Panc1 (cell line): ENCODE measurements at regions not wholly inside any gene's neighbourhood (a gene's known extent, or its start where the extent isn't known, plus 50 kb on each side); places are given as distances from the start of the nearest gene placed in this dataset.

Experiments used
- ATAC-seq: fragments of 200-7000 bp; cut with Tn5 transposase; 2 replicates; pipeline ENCODE4 v1.9.1; 2020; ENCODE audit warnings: mild to moderate bottlenecking, moderate library complexity
- BruUV-seq: library from RNA; stranded (reverse); fragments of 400-500 nt; replicated peaks from 2 replicates; lab custom pipeline; 2021; lab: Mats Ljungman, UMichigan
- CTCF ChIA-PET: fragments of 300-600 bp; sonication (Branson Sonifier 250); formaldehyde crosslinking; loops from one replicate; lab custom pipeline; 2022; ENCODE audit warnings: antibody characterized with exemption; lab: Charles Lee
- POLR2A ChIA-PET: fragments of 300-600 bp; sonication (Branson Sonifier 250); formaldehyde crosslinking; loops from one replicate; lab custom pipeline; 2022; ENCODE audit warnings: antibody characterized with exemption; lab: Charles Lee
- DNase-seq: peaks from one replicate; pipeline ENCODE4 v3.0.0-alpha.2; 2010; ENCODE audit warnings: low read depth, low spot score
- H3K27ac ChIP-seq: 2 replicates; pipeline ENCODE4 v1.5.1; 2011; ENCODE audit warnings: mild to moderate bottlenecking, low read length, inconsistent platforms
- H3K27me3 ChIP-seq: fragments of 200-500 bp; sonication (Bioruptor generic); 2 replicates; pipeline ENCODE4 v1.6.0; 2014; ENCODE audit warnings: low read length, inconsistent platforms; ENCODE audit not compliant: control insufficient read depth, insufficient read depth
- H3K36me3 ChIP-seq: fragments of 200-500 bp; sonication (Bioruptor generic); 2 replicates; pipeline ENCODE4 v1.5.1; 2014; ENCODE audit warnings: inconsistent platforms, mild to moderate bottlenecking, low read length, moderate library complexity; ENCODE audit not compliant: control insufficient read depth, insufficient read depth
- H3K4me1 ChIP-seq: 2 replicates; pipeline ENCODE4 v1.5.1; 2011; ENCODE audit warnings: inconsistent platforms, mild to moderate bottlenecking, low read length, moderate library complexity; ENCODE audit not compliant: control insufficient read depth, insufficient read depth
- H3K4me3 ChIP-seq, 2 experiments: 2 replicates each; pipeline ENCODE4 v1.5.1; 2011 to 2012; ENCODE audit warnings: low read depth in 2 of 2, low read length in 2 of 2, mild to moderate bottlenecking in 2 of 2, inconsistent platforms in 1 of 2, moderate library complexity in 1 of 2
- H3K9me3 ChIP-seq: fragments of 200-500 bp; sonication (Bioruptor generic); 2 replicates; pipeline ENCODE4 v1.5.1; 2014; ENCODE audit warnings: low read depth, mild to moderate bottlenecking, inconsistent platforms, low read length, moderate library complexity; ENCODE audit not compliant: control insufficient read depth, insufficient read depth
- POLR2AphosphoS5 ChIP-seq: IDR thresholded peaks from 2 replicates; pipeline ENCODE4 v1.6.1; 2012; ENCODE audit warnings: mild to moderate bottlenecking, low read depth, low read length, moderate library complexity
- REST ChIP-seq, 2 experiments: IDR thresholded peaks; 2 replicates each; pipeline ENCODE4 v1.6.1; 2011 to 2012; ENCODE audit warnings: low read depth in 2 of 2, control low read depth in 1 of 2, low read length in 1 of 2, mild to moderate bottlenecking in 1 of 2, moderate library complexity in 1 of 2; ENCODE audit not compliant: insufficient read depth in 1 of 2
- SIN3A ChIP-seq: IDR thresholded peaks from 2 replicates; pipeline ENCODE4 v1.6.1; 2012; ENCODE audit warnings: low read depth, mild to moderate bottlenecking, low read length, moderate library complexity, borderline replicate concordance; ENCODE audit not compliant: insufficient read depth
- TCF7L2 ChIP-seq: IDR thresholded peaks from 2 replicates; pipeline ENCODE4 v1.6.1; 2011; ENCODE audit warnings: mild to moderate bottlenecking, low read depth, low read length, inconsistent platforms
- in situ Hi-C: cut with HindIII; loops from 2 replicates; pipeline ENCODE4 v1.10.0; 2016; ENCODE audit warnings: low sequenced_read_pairs, low pct_unique_long_range_greater_than_20kb
- intact Hi-C: fragments of 100-400 bp; cut with micrococcal nuclease; formaldehyde crosslinking; loops from one replicate; pipeline ENCODE4 v1.10.0; 2022; ENCODE audit not compliant: unreplicated experiment
- TF ChIP-seq, protein P1 (sequence below): fragments of 450-650 bp; IDR thresholded peaks from 2 replicates; pipeline ENCODE4 v1.5.1; 2017; ENCODE audit warnings: mild to moderate bottlenecking

- ATAC-seq (peak; percentile 36), DNase-seq (no peak)
- BruUV-seq: no TSS peak
- Histone ChIP-seq H3K27ac (peak overlapping the region; percentile 91), H3K27me3 (no peaks in the 10 kb centered on the region), H3K4me3 (peak overlapping the region; percentile 20 to 58), H3K9me3 (peaks cover 10% of the 10 kb centered on the region; the same call in 1 of the 2 replicates), H3K36me3 (no peaks in the 10 kb centered on the region), H3K4me1 (peaks cover 44% of the 10 kb centered on the region)
- POLR2A ChIA-PET: interaction anchor here (0.5 to 0.7 kb wide), 2 partner anchors 151 to 349 kb away, joined by 3 to 4 read pairs; no protein-coding TSS in a partner anchor
- TF ChIP-seq REST (IDR thresholded peaks at IDR 0.05; ENCODE audit: insufficient read depth in 1 of 2, low read depth in 2 of 2, low read length in 1 of 2) (no peak), SIN3A (no peak), POLR2AphosphoS5 (no peak), TCF7L2 (no peak)
- TF ChIP-seq, protein P1, sequence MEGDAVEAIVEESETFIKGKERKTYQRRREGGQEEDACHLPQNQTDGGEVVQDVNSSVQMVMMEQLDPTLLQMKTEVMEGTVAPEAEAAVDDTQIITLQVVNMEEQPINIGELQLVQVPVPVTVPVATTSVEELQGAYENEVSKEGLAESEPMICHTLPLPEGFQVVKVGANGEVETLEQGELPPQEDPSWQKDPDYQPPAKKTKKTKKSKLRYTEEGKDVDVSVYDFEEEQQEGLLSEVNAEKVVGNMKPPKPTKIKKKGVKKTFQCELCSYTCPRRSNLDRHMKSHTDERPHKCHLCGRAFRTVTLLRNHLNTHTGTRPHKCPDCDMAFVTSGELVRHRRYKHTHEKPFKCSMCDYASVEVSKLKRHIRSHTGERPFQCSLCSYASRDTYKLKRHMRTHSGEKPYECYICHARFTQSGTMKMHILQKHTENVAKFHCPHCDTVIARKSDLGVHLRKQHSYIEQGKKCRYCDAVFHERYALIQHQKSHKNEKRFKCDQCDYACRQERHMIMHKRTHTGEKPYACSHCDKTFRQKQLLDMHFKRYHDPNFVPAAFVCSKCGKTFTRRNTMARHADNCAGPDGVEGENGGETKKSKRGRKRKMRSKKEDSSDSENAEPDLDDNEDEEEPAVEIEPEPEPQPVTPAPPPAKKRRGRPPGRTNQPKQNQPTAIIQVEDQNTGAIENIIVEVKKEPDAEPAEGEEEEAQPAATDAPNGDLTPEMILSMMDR: no peak
- in situ Hi-C loops (no loop called here), intact Hi-C loops (no loop called here)
- CTCF ChIA-PET: interaction anchor here (0.6 to 0.7 kb wide), 2 partner anchors 669 to 1898 kb away, joined by 4 to 5 read pairs; no protein-coding TSS in a partner anchor
These were observed 57.4 kb upstream of the SDK1 start for GRCh38 chr7:3243680-3244079.

GRCh38 chr7:3244241-3244814 lies 56.7 kb upstream of the SDK1 start:
- no TSS peak for BruUV-seq
- H3K36me3 ChIP-seq: no peaks in the 10 kb centered on the region
- ChIA-PET CTCF (interaction anchor here (0.6 kb wide), 2 partner anchors 346 to 1897 kb away, joined by 4 to 16 read pairs; no protein-coding TSS in a partner anchor), POLR2A (interaction anchor here (0.5 to 0.7 kb wide), 2 partner anchors 23 to 151 kb away, joined by 3 to 4 read pairs; no protein-coding TSS in a partner anchor)
- no peaks in the 10 kb centered on the region for H3K27me3 ChIP-seq
- intact Hi-C loops (no loop called here), in situ Hi-C loops (no loop called here)
- ATAC-seq (peak; percentile 92), DNase-seq (peak; percentile 84)
- H3K27ac ChIP-seq: peak overlapping the region; percentile 91
- peaks cover 45% of the 10 kb centered on the region for H3K4me1 ChIP-seq
- peak overlapping the region; percentile 20 to 58 for H3K4me3 ChIP-seq
- peaks cover 10% of the 10 kb centered on the region; the same call in 1 of the 2 replicates for H3K9me3 ChIP-seq
- TF ChIP-seq POLR2AphosphoS5: peak; percentile 73; the same call in 1 of the 2 replicates
- peak; percentile 92 for TF ChIP-seq TCF7L2
- TF ChIP-seq, protein P1: no peak
- TF ChIP-seq REST (IDR thresholded peaks at IDR 0.05; ENCODE audit: insufficient read depth in 1 of 2, low read depth in 2 of 2, low read length in 1 of 2): 0 out of 4 replicates have a peak, but pooled peaks of 1 of the 2 experiments have one; percentile 31
